ENCODE measurements at regions not wholly inside any gene's neighbourhood (a gene's known extent, or its start where the extent isn't known, plus 50 kb on each side); places are given as distances from the start of the nearest gene placed in this dataset.

DNA sequence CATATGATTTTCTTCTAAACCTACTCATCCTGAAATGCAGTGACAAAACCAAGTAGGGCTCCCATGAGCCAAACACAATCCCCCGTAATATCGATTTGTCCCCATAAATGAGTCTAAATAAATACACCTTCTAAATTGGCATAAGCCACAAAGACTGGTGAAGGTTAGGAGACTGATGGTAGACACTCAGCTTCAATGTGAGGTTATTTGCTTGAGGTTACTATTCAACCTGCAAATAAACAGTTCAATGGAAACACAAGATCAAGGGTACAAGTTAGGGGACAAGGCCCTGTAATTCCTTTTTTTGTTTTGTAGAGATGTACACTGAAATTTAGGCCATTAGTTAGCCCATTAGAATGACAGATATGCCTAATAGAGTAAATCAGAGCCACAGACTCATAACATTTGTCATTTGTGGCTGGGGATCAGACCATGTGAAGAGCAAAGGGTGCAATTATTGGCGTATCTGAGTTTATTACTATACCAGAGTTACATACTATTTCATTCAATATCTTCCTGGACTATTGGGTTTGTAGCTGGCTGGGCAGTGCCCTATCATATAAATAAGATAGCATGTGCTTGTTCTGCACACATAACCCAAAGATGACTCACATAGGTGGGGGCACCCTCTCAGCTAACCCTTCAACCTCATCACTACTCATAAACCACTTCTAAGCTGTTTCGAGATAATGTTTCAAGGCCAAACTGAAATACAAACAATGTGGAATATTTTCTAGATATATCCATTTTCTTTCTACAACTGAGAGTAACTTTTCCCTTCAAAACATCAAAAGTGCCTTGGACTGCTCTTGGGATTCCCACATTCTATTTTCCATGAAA, 695.3 kb downstream of the KCNA4 start:
- no peak overlapping the region for H3K4me3 ChIP-seq
- H3K36me3 ChIP-seq: peaks cover 10% of the 10 kb centered on the region
- H3K27me3 ChIP-seq: no peaks in the 10 kb centered on the region
- peak; percentile 80 for DNase-seq
- peaks cover 2% of the 10 kb centered on the region; the same call in 1 of the 2 replicates for H3K9me3 ChIP-seq

DNA sequence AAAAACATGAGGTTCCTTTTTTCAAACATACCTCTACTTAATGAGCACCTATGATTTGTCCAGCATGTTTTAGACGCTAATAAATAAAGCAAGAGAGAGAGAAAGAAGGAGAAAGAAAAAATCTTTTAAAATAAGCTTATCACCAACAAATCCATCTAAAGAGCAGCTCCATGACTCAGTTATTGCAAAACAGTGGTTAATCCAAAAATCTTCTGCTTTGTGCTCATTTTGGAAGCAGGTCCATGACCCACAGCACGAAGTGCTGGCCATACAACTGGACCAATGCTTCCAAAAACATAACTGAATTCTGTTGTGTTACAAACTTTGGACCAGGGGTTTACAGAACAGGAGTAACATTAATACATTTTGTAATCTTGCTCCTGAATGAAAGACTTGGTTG, 696.6 kb downstream of the KCNA4 start:
- DNase-seq: peak; percentile 25

DNA sequence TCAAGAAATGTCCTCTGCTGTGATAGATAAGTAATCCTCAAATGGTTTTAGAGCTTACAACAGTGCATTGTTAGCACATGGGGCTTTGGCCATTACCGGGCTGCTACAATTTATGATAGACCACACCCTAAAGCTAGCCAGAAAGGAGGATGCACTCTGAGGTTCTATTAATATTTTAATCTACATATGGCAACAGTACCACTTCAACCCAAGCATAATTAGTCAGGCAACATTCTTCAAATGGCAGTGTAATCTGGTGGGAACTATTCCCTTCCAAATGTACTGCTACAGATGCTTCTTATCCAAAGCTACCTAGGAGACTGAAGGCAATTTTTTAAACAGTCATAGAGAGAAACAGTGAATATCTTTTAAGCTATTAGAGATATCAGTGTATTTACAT, 697.6 kb downstream of the KCNA4 start:
- no peak overlapping the region for H3K4me3 ChIP-seq
- H3K27me3 ChIP-seq: no peaks in the 10 kb centered on the region
- peaks cover 2% of the 10 kb centered on the region; the same call in 1 of the 2 replicates for H3K9me3 ChIP-seq
- H3K36me3 ChIP-seq: peaks cover 10% of the 10 kb centered on the region
- DNase-seq: peak; percentile 28

More for the DNA sequence above, 696.6 kb downstream of the KCNA4 start:
- Histone ChIP-seq H3K4me3 (no peak overlapping the region), H3K36me3 (peaks cover 10% of the 10 kb centered on the region), H3K27me3 (no peaks in the 10 kb centered on the region), H3K9me3 (peaks cover 2% of the 10 kb centered on the region; the same call in 1 of the 2 replicates)

DNA sequence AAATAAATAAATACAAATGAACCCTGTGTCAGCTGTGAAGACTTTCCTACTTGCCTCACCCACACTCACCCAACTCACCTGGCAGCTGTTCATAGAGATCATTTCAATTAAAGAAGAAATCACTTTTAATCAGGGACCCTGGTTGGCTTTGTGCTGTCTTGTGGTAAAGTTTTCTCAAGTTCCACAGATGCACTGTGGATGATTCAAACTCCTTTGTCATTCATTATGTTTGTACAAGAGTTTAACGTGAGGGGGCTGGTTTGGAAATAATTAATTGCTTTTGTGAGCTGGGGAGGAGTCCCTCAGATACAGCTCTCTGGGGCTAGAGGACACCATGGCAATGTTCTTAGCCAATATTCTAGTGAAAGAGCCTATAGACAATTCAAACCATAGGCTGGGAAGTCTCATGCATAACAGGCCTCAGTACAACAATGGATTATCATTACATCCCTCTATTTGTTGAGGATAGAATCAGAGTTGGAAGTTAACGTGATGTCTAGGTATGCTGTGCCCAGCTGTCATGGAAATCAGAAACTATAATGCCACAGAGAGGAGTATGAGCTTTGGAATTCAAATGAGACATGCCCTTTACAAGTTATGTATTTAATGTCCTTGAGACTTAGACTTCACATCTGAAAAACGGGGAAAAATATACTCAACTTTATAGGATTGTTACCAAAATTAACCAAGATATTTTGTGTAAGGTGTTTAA, 698.5 kb downstream of the KCNA4 start:
- H3K36me3 ChIP-seq: peaks cover 10% of the 10 kb centered on the region
- no peak overlapping the region for H3K4me3 ChIP-seq
- DNase-seq: peak; percentile 28
- H3K9me3 ChIP-seq: peaks cover 2% of the 10 kb centered on the region; the same call in 1 of the 2 replicates
- H3K27me3 ChIP-seq: no peaks in the 10 kb centered on the region

DNA sequence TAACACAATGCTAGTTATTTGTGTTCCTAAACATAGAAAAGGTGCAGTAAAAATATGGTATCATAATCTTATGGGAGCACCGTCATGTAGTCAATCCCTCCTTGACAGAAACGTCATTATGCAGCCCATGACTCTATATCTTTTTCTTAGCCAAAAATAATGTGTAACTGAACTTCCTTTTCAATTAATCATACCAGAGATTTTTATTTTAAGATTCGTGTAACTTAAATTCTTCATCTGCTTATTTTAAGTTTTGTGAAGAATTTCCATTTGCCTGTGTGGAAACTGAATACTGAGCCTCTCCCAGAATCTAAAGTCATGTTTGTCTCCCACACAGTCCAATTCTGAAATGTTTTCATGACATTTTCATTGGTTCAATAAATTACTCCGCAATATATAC, 699.1 kb downstream of the KCNA4 start:
- Histone ChIP-seq H3K36me3 (peaks cover 10% of the 10 kb centered on the region), H3K27me3 (no peaks in the 10 kb centered on the region), H3K4me3 (no peak overlapping the region), H3K9me3 (peaks cover 2% of the 10 kb centered on the region; the same call in 1 of the 2 replicates)
- no peak for DNase-seq

DNA sequence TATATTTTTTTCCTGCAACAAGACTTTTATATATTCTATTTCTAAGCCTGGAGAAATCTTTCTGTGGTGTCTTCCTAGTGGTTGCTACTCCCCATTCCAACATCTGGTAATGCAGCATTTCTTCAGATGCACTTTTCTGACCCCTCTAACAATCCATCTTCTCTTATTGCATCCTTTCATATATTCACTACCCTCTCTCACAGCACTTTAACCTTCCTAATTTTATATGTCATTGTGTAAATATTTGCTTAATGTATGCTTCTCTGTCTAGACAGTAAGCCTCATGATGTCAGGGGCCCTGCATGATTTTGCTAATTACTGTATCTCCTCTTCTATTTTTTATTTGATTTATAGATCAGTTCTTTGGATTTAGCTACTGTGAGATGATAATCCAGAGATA, 701.6 kb downstream of the KCNA4 start:
- H3K36me3 ChIP-seq: no peaks in the 10 kb centered on the region
- DNase-seq: no peak

DNA sequence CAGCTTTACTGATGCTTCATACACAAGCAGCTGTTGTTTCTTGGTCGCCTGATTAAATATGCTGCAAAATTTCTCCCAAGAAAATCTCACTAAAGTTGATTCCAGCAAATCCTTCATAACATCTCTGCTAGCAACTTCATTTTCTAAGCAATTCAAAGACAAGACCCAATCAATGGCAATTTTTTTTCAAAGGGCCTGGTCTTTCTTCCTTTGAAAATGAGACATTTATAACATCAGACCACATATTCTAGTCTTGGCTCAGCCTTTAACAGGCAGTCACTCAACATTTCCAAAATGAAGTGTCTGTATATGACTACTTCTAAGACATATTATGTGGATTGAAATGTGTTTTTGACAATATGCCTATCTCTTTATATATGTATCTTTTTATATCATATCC, 702.6 kb downstream of the KCNA4 start:
- no peaks in the 10 kb centered on the region for H3K9me3 ChIP-seq
- H3K27me3 ChIP-seq: no peaks in the 10 kb centered on the region
- DNase-seq: no peak
- H3K36me3 ChIP-seq: no peaks in the 10 kb centered on the region
- no peak overlapping the region for H3K4me3 ChIP-seq

More for the DNA sequence above, 701.6 kb downstream of the KCNA4 start:
- Histone ChIP-seq H3K4me3 (no peak overlapping the region), H3K9me3 (no peaks in the 10 kb centered on the region), H3K27me3 (no peaks in the 10 kb centered on the region)

DNA sequence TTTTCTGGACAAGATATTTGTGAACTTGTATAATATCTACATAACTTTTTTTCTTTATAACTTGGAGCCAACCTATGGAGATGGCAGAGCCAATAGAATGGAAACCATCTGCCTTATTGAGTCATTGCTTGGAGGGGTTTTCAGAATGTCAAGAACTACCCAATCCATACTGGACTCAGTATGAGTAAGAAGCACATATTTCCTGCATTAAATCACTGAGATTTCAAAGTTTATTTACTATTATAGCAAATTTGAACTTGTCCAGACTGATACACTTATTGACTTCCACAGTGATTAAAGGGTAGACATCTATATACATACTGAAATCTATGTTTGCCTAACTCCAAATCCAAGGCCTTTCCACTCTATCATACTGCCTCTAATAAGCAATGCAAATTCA, 704.0 kb downstream of the KCNA4 start:
- H3K27me3 ChIP-seq: no peaks in the 10 kb centered on the region
- no peaks in the 10 kb centered on the region for H3K36me3 ChIP-seq
- no peak for DNase-seq
- no peak overlapping the region for H3K4me3 ChIP-seq
- H3K9me3 ChIP-seq: no peaks in the 10 kb centered on the region

DNA sequence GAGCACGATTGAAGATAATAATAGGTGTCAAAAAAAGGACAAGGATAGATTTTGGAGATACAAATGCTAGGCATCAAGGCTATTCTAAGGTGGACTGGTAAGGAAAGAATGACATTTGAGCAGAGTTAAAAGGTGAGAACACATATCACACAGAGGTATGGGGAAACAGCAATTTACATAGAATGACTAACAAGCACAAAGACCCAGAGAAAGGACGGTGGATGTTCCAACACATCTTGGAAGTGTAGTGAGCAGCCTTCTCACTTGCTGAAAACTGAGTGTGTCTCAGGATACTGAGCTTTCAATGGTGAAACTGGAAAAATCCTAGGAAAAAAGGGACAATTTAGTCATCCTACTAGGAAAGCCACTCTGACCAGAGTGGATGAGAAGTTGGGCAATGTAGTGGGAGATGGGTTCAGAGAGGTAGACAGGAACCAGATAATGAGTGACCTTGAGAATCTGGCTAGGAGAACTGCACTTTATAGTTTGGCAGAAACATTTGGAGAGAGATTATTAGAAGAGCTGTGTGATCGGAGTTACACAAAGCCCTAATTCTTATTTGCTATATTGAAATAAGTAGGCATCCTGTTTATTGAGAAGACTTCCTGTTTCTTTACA, 706.0 kb downstream of the KCNA4 start:
- no peak for DNase-seq
- H3K36me3 ChIP-seq: no peaks in the 10 kb centered on the region
- H3K27me3 ChIP-seq: no peaks in the 10 kb centered on the region
- no peak overlapping the region for H3K4me3 ChIP-seq
- no peaks in the 10 kb centered on the region for H3K9me3 ChIP-seq

DNA sequence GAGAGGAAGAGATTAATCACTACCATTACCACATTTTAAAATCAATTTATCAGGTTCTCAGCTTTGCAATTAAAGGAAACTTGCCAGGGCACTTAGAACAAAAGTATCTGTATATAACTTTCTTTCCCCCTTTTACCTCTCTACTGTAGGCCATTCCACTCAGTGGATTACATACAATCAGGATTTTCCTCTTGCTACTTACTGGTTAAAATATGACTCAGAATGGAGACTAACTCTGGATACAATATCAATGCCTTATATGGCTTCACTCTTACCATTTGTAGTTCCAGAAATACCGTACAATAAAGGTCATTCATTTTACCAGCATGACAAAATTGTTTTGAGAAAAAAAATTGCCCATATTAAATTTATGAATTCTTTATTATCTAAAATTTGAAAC, 706.8 kb downstream of the KCNA4 start:
- no peak for DNase-seq
- no peaks in the 10 kb centered on the region for H3K9me3 ChIP-seq
- H3K4me3 ChIP-seq: no peak overlapping the region
- H3K27me3 ChIP-seq: no peaks in the 10 kb centered on the region
- H3K36me3 ChIP-seq: no peaks in the 10 kb centered on the region

DNA sequence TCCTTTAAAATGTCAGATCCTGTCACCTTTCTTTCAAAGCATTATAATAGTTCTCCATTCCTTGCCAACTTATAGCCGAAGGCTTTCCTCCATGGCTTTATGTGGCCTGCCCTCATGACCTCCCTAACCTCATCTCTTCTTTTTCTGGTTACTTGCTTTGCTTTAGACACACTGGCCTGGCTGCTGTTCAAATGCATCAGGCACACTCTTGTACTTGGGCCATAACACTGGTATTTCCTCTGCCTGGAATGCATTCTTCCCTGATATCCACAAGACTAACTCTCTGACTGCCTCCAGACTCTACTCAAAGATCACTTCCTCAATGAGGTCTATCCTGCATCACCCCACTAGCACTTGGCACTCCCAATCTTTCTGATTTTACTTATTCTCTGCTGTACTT, 710.3 kb downstream of the KCNA4 start:
- H3K4me3 ChIP-seq: no peak overlapping the region
- H3K27me3 ChIP-seq: no peaks in the 10 kb centered on the region
- H3K36me3 ChIP-seq: peaks cover 5% of the 10 kb centered on the region
- peak; percentile 94 for DNase-seq
- H3K9me3 ChIP-seq: no peaks in the 10 kb centered on the region

DNA sequence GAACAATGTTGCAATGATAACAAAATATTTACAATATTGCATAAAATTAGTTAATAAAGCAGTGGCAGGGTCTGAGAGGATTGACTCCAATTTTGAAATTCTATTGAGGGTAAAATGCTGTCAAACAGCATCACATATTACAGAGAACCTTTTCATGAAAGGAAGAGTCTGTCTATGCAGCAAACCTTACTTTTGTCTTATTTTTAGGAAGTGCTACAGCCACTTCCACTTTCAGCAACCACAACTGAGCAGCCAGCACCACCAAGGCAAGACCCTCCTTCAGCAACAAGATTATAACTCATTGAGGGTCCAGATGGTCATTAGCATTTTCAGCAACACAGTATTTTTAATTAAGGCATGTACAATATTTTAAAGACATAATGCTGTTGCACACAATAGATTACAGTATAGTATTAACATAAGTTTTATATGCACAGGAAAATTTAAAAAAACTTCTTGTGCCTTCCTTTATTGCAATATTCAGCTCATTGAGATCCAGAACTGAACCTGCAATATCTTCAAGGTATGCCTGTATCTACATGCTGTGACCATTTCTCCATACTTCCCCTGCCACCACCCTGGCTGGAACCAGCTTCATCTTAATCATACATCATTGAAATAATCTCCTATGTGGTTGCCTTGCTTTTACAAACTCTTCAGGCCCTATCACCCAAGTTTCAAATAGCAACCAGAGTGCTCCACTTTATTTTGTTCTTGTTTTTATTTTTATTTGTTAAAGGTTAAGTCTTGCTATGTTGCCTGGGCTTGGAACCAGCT, 711.2 kb downstream of the KCNA4 start:
- no peak overlapping the region for H3K4me3 ChIP-seq
- H3K27me3 ChIP-seq: no peaks in the 10 kb centered on the region
- DNase-seq: no peak
- peaks cover 5% of the 10 kb centered on the region for H3K36me3 ChIP-seq
- H3K9me3 ChIP-seq: no peaks in the 10 kb centered on the region

DNA sequence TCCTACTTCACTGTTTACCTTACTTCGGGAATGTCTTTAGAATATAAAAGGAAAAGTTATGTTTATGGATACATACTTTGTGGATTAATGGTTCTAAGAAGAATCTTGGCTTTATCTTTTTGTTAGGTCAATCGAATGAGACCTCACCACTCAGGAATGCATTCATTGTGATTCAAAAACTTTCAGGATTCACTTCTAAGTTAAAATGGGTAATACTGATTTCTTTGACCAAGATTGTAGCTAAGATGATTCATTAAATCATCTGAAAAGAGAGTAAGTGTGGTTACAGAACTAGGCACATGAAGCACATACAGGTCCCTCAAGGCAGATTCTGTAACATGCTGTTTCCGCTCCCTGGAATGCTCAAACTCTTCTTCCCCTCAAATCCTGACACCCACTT, 716.4 kb downstream of the KCNA4 start:
- Histone ChIP-seq H3K27me3 (no peaks in the 10 kb centered on the region), H3K36me3 (peaks cover 9% of the 10 kb centered on the region), H3K4me3 (no peak overlapping the region), H3K9me3 (no peaks in the 10 kb centered on the region)
- DNase-seq: peak; percentile 32

DNA sequence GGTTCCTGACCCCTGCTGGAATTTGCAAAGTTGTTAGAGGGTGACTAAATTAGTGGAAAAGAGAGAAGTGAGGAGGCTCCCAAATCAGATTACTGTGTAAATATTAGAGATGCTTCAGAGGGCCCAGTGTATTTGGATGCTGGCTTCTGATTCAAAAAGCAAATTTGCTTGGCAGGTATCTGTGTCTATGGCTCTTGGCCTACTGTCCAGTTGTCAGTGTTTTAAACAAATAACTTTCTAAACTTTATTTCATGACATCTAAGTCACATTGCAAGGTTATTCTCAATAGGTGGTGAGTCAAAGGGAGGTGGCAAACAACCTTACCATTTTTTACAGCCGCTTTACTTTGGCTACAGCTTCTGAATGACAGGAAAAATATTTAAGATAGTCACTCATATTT, 720.1 kb downstream of the KCNA4 start:
- Histone ChIP-seq H3K9me3 (no peaks in the 10 kb centered on the region), H3K36me3 (peaks cover 6% of the 10 kb centered on the region; the same call in 1 of the 2 replicates), H3K4me3 (no peak overlapping the region), H3K27me3 (no peaks in the 10 kb centered on the region)
- no peak for DNase-seq

DNA sequence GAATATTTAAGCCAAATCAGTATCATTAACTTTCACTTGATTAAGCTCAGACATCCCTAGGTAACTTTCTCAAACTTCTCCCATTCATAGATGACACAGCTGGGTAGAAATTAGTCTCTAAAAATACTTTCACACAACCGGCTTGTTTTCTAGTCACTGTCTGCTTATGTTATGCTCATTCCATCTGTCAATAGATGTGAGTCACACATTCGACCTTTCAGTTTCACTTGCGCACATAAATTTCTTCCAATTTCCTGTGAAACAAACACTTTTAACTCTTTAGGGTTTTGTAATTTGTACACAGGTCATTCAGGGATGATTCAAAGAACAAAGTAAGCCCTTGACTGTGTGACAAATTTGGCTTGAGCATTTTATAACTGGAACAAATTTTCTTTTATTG, 723.0 kb downstream of the KCNA4 start:
- no peak overlapping the region for H3K4me3 ChIP-seq
- H3K36me3 ChIP-seq: peaks cover 6% of the 10 kb centered on the region; the same call in 1 of the 2 replicates
- no peaks in the 10 kb centered on the region for H3K9me3 ChIP-seq
- no peaks in the 10 kb centered on the region for H3K27me3 ChIP-seq
- DNase-seq: no peak

DNA sequence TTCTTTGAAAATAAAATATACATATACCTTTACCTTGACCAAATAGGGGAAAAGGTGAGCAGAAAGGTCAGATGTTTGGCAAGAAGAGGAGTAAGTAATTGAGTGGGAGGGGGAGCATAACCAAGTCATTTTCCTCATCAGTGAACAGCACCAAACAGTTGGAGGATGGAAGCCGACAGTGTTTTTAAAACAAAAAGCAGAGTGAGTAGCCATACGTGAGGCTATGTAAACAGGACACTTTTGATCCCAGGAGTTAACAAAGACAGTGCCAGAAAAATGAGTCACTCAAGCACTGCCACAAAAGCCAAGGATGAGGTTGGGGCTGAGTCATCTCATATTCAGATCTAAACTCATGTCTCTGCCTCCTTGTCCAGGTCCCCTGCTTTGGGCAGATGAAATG, 734.7 kb downstream of the KCNA4 start:
- H3K9me3 ChIP-seq: no peaks in the 10 kb centered on the region
- peak; percentile 81 for DNase-seq
- H3K36me3 ChIP-seq: peaks cover 9% of the 10 kb centered on the region
- H3K27me3 ChIP-seq: no peaks in the 10 kb centered on the region
- H3K4me3 ChIP-seq: no peak overlapping the region
